A204.1 (cell line): ENCODE measurements at regions not wholly inside any gene's neighbourhood (a gene's known extent, or its start where the extent isn't known, plus 50 kb on each side); places are given as distances from the start of the nearest gene placed in this dataset.
"Not testable (repeated sequence)": the region's sequence is repeated elsewhere in the genome, so short reads cannot be mapped to it uniquely, and the experiment has no call there.

ENCODE experiments used
- FAIRE-seq: peaks from 2 replicates; lab custom pipeline; 2012; peaks lifted over from hg19 to GRCh38; lab: Jason Lieb, UNC

- no peak for FAIRE-seq
Measured at GRCh38 chr9:21605489-21605931, 123.4 kb upstream of the IFNE start.

- no peak for FAIRE-seq
Measured at GRCh38 chr9:21607576-21607975, 125.5 kb upstream of the IFNE start.

- no peak for FAIRE-seq
Measured at GRCh38 chr9:21608200-21608599, 126.1 kb upstream of the IFNE start.

GRCh38 chr9:21609506-21609905 is 127.4 kb upstream of the IFNE start:
- FAIRE-seq, result no peak

- no peak for FAIRE-seq
Measured at GRCh38 chr9:21611891-21612290, 129.8 kb upstream of the IFNE start.

GRCh38 chr9:21615018-21615417 is 132.9 kb upstream of the IFNE start:
- no peak for FAIRE-seq

- FAIRE-seq, result no peak
Measured at GRCh38 chr9:21615446-21615845, 133.3 kb upstream of the IFNE start.

- no peak for FAIRE-seq
Measured at GRCh38 chr9:21616082-21616778, 134.1 kb upstream of the IFNE start.

- FAIRE-seq, result no peak
Measured at GRCh38 chr9:21624675-21625644, 142.8 kb upstream of the IFNE start.

- no peak for FAIRE-seq
Measured at GRCh38 chr9:21626493-21626892, 144.4 kb upstream of the IFNE start.

GRCh38 chr9:21628954-21629353 is 146.8 kb upstream of the IFNE start:
- FAIRE-seq, result not testable (repeated sequence)

- FAIRE-seq, result no peak
Measured at GRCh38 chr9:21634951-21635350, 152.8 kb upstream of the IFNE start.

- no peak for FAIRE-seq
Measured at GRCh38 chr9:21638104-21638503, 156.0 kb upstream of the IFNE start.

- no peak for FAIRE-seq
Measured at GRCh38 chr9:21653091-21653490, 149.3 kb upstream of the MTAP start.

GRCh38 chr9:21653589-21653988 is 148.8 kb upstream of the MTAP start:
- FAIRE-seq, result no peak

GRCh38 chr9:21656776-21657674 is 145.4 kb upstream of the MTAP start:
- no peak for FAIRE-seq

GRCh38 chr9:21657966-21658667 is 144.3 kb upstream of the MTAP start:
- FAIRE-seq, result no peak

GRCh38 chr9:21660976-21661375 is 141.5 kb upstream of the MTAP start:
- FAIRE-seq, result no peak

- no peak for FAIRE-seq
Measured at GRCh38 chr9:21661626-21662025, 140.8 kb upstream of the MTAP start.

GRCh38 chr9:21668516-21668915 is 133.9 kb upstream of the MTAP start:
- no peak for FAIRE-seq

- no peak for FAIRE-seq
Measured at GRCh38 chr9:21669701-21670100, 132.7 kb upstream of the MTAP start.

- no peak for FAIRE-seq
Measured at GRCh38 chr9:21670374-21670773, 132.1 kb upstream of the MTAP start.
